Endothelial cell of umbilical vein (primary cell): ENCODE measurements at regions not wholly inside any gene's neighbourhood (a gene's known extent, or its start where the extent isn't known, plus 50 kb on each side); places are given as distances from the start of the nearest gene placed in this dataset.

Experiments used
- EZH2 ChIP-seq: IDR thresholded peaks from 2 replicates; pipeline ENCODE4 v1.6.1; 2012; ENCODE audit warnings: borderline replicate concordance, low read depth, mild to moderate bottlenecking, moderate library complexity, low read length, inconsistent platforms; ENCODE audit not compliant: severe bottlenecking
- MAX ChIP-seq: IDR thresholded peaks from 2 replicates; pipeline ENCODE4 v1.6.1; 2011; ENCODE audit not compliant: insufficient read depth, insufficient read length
- POLR2A ChIP-seq: IDR thresholded peaks from 2 replicates; pipeline ENCODE4 v1.6.1; 2012; ENCODE audit warnings: low read depth, mild to moderate bottlenecking, control low read depth, low read length
- POLR2AphosphoS5 ChIP-seq: IDR thresholded peaks from 2 replicates; pipeline ENCODE4 v1.6.1; 2012; ENCODE audit warnings: low read depth, mild to moderate bottlenecking, control low read depth, low read length, moderate library complexity; ENCODE audit not compliant: insufficient read depth
- TF ChIP-seq, protein P1 (sequence below), 2 donors: IDR thresholded peaks; 1 replicate in 1 of 2; 2 replicates in 1 of 2; pipeline ENCODE4 v1.5.1; 2011; ENCODE audit warnings: low read length in 2 of 2, mild to moderate bottlenecking in 2 of 2, moderate library complexity in 2 of 2, control low read depth in 1 of 2, inconsistent platforms in 1 of 2, low read depth in 1 of 2; ENCODE audit not compliant: insufficient read depth in 1 of 2; ENCODE audit errors: extremely low read depth in 1 of 2

GRCh38 chr2:226643946-226644282 is 155.7 kb downstream of the IRS1 start:
- TF ChIP-seq, protein P1, sequence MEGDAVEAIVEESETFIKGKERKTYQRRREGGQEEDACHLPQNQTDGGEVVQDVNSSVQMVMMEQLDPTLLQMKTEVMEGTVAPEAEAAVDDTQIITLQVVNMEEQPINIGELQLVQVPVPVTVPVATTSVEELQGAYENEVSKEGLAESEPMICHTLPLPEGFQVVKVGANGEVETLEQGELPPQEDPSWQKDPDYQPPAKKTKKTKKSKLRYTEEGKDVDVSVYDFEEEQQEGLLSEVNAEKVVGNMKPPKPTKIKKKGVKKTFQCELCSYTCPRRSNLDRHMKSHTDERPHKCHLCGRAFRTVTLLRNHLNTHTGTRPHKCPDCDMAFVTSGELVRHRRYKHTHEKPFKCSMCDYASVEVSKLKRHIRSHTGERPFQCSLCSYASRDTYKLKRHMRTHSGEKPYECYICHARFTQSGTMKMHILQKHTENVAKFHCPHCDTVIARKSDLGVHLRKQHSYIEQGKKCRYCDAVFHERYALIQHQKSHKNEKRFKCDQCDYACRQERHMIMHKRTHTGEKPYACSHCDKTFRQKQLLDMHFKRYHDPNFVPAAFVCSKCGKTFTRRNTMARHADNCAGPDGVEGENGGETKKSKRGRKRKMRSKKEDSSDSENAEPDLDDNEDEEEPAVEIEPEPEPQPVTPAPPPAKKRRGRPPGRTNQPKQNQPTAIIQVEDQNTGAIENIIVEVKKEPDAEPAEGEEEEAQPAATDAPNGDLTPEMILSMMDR (IDR thresholded peaks at IDR 0.05; ENCODE audit: extremely low read depth in 1 of 2, insufficient read depth in 1 of 2, low read depth in 1 of 2, low read length in 2 of 2) = no peak
- TF ChIP-seq POLR2A (no peak), MAX (no peak), EZH2 (no peak), POLR2AphosphoS5 (no peak)
